ENCODE measurements at regions not wholly inside any gene's neighbourhood (a gene's known extent, or its start where the extent isn't known, plus 50 kb on each side); places are given as distances from the start of the nearest gene placed in this dataset.

DNA sequence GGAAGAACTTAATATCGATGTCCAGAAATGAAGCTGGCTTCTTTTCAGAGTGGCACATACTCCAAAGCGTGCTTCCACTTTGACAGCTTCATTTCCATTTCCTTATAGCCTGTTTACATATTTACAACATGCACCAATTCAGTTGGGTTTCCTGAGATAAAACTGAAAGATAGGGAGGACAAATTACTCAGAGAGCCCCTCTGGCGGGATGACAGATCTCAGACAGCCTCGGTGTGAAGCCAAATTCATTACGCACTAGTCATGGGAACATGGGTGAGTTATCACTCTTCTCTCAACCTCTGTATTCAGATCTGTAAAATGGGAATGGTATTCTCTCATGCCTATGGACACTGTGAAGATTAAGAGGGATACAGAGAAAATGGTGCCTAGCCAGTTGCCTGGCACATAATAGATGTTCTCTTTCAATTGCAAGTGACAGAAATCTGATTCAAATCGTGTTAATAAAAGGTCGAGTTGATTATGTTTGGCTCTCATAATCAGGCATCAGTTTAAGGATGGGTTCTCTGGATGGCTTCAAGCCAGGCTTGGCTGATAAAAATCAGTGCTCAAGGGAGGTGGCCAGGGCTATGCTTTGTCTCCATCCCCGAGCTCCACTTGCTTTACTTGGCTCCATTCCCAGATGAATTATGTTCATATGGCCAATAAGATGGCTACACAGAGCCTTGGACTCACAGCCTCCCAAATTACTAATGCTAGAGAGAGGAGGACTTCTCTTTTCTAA lies 132.2 kb upstream of the C1QTNF7 start:
- Histone ChIP-seq H3K4me3 (ENCODE audit: low read length) (no peak overlapping the region), H3K27me3 (ENCODE audit: insufficient read depth, low read length) (no peaks in the 10 kb centered on the region), H3K9me3 (ENCODE audit: insufficient read depth, low read depth, low read length) (no peaks in the 10 kb centered on the region), H3K36me3 (ENCODE audit: insufficient read depth, low read depth, low read length) (no peaks in the 10 kb centered on the region), H3K27ac (ENCODE audit: low read length) (no peak overlapping the region), H3K9ac (ENCODE audit: low read depth, low read length) (no peak overlapping the region), H3K4me1 (ENCODE audit: insufficient read depth, low read length) (no peaks in the 10 kb centered on the region; the same call in 1 of the 2 replicates)

DNA sequence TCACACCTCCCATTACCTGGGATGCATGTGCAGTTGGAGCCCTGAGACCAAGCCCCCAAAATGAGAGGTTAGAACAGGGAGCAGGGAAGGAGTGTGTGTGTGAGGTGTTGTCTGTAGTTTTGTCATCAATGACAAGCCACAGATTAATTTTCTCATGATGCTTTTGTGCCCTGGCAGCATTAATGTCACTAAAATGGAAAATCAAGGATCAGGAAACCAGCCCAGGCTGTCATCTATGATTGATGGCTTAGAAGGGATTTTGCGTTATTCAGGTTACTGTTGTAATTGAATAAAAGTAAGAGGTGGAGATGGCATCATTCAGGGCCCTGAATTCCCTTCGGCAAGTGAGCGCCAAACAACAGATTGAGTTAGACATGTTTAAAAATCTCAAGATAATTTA lies 130.5 kb upstream of the C1QTNF7 start:
- no peak overlapping the region for H3K4me3 ChIP-seq (ENCODE audit: low read length)
- no peaks in the 10 kb centered on the region for H3K4me1 ChIP-seq (ENCODE audit: insufficient read depth, low read length)
- H3K9ac ChIP-seq (ENCODE audit: low read depth, low read length) = no peak overlapping the region
- H3K27me3 ChIP-seq (ENCODE audit: insufficient read depth, low read length) = no peaks in the 10 kb centered on the region
- no peaks in the 10 kb centered on the region for H3K36me3 ChIP-seq (ENCODE audit: insufficient read depth, low read depth, low read length)
- H3K9me3 ChIP-seq (ENCODE audit: insufficient read depth, low read depth, low read length) = no peaks in the 10 kb centered on the region
- H3K27ac ChIP-seq (ENCODE audit: low read length) = no peak overlapping the region

DNA sequence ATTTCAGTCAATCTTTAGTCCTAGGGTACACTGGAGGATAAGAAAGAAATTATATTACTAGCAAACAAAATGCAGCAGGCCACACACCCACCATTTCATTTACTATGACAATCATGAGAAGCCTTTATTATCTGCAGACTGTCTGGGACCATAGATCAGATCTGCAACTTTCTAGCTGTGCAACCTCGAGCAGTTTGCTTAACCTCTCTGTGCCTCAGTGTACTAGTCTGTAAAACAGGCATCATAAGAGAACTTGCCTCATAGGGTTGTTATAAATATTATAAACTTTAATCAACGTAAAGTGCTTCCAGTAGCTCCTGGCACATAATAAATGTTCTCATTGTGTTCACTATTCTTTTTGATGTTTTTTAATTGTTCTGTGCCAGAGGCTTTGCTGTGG lies 128.2 kb upstream of the C1QTNF7 start:
- Histone ChIP-seq H3K9me3 (ENCODE audit: insufficient read depth, low read depth, low read length) (no peaks in the 10 kb centered on the region), H3K27me3 (ENCODE audit: insufficient read depth, low read length) (no peaks in the 10 kb centered on the region), H3K27ac (ENCODE audit: low read length) (no peak overlapping the region), H3K9ac (ENCODE audit: low read depth, low read length) (no peak overlapping the region), H3K36me3 (ENCODE audit: insufficient read depth, low read depth, low read length) (no peaks in the 10 kb centered on the region), H3K4me3 (ENCODE audit: low read length) (no peak overlapping the region), H3K4me1 (ENCODE audit: insufficient read depth, low read length) (no peaks in the 10 kb centered on the region)

DNA sequence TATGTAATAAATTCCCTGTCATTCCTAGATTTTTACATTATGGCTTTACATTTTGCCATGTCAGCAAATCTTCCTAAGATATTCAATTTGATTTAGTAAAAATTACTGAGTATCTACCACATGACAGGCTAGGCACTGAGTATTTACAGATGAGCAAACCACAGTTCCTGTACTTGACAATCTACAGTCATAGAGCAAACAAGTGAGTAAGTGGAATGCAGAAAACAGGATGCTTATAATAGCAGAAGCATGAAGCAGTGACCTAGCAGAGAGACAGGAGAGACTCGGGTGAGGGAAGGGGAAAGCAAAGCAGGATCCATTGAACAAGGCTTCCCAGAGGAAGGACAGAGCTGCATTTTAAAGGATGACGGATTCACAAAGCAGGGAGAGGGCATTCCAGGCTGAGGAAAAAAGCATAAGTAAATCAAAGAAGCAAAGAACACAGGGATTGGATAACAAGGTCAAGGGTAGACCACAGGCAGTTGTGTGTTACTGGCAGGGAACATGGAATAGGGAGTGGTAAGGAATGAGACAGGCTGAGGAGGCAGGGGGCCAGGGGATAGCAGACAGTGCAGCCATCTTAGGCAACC lies 124.7 kb upstream of the C1QTNF7 start:
- Histone ChIP-seq H3K27ac (ENCODE audit: low read length) (no peak overlapping the region), H3K36me3 (ENCODE audit: insufficient read depth, low read depth, low read length) (no peaks in the 10 kb centered on the region), H3K9me3 (ENCODE audit: insufficient read depth, low read depth, low read length) (no peaks in the 10 kb centered on the region), H3K4me1 (ENCODE audit: insufficient read depth, low read length) (no peaks in the 10 kb centered on the region), H3K27me3 (ENCODE audit: insufficient read depth, low read length) (no peaks in the 10 kb centered on the region), H3K9ac (ENCODE audit: low read depth, low read length) (no peak overlapping the region), H3K4me3 (ENCODE audit: low read length) (no peak overlapping the region)

DNA sequence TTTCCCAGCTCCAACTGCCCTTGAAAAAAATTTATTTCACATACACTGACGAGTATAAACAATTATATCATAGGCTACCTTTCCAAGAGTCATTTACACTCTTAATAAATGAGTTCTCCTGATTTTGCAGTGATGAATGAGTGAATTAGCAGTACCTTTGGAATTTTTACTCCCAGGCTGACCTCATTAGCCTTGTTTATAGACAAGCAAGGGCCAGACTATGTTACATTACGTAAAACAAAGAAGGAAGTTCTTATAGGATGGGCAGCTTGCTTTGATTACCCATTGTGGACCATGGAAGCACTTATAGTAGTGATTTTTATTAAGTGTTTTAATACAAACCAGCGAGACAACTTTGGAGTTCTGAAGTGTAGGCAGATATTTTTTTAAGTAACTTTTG lies 112.9 kb upstream of the C1QTNF7 start:
- H3K9me3 ChIP-seq (ENCODE audit: insufficient read depth, low read depth, low read length) = peaks cover 10% of the 10 kb centered on the region
- H3K27me3 ChIP-seq (ENCODE audit: insufficient read depth, low read length) = no peaks in the 10 kb centered on the region
- H3K36me3 ChIP-seq (ENCODE audit: insufficient read depth, low read depth, low read length) = no peaks in the 10 kb centered on the region
- H3K4me3 ChIP-seq (ENCODE audit: low read length) = no peak overlapping the region
- H3K9ac ChIP-seq (ENCODE audit: low read depth, low read length) = no peak overlapping the region
- no peak overlapping the region for H3K27ac ChIP-seq (ENCODE audit: low read length)
- no peaks in the 10 kb centered on the region for H3K4me1 ChIP-seq (ENCODE audit: insufficient read depth, low read length)

DNA sequence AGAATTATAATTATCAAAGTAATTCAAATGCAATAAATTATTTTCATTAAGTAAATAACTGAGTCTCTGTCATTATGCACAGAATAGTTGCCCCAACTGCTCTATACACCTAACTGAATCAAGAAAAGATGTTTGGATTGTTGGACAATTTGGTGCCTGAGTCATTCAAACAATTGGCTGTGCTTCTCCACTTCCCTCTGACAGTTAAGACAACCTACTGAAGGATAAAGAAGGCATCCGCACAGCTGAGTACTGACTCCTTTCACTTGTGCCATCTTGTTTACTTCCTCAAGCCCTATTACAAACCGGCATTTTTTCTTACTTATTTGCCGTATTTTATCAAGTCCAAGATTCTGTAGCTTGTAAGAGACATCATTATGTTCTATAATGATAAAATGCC lies 110.6 kb upstream of the C1QTNF7 start:
- Histone ChIP-seq H3K4me3 (ENCODE audit: low read length) (no peak overlapping the region), H3K27me3 (ENCODE audit: insufficient read depth, low read length) (no peaks in the 10 kb centered on the region), H3K9ac (ENCODE audit: low read depth, low read length) (no peak overlapping the region), H3K36me3 (ENCODE audit: insufficient read depth, low read depth, low read length) (no peaks in the 10 kb centered on the region), H3K4me1 (ENCODE audit: insufficient read depth, low read length) (no peaks in the 10 kb centered on the region), H3K27ac (ENCODE audit: low read length) (no peak overlapping the region), H3K9me3 (ENCODE audit: insufficient read depth, low read depth, low read length) (no peaks in the 10 kb centered on the region)

DNA sequence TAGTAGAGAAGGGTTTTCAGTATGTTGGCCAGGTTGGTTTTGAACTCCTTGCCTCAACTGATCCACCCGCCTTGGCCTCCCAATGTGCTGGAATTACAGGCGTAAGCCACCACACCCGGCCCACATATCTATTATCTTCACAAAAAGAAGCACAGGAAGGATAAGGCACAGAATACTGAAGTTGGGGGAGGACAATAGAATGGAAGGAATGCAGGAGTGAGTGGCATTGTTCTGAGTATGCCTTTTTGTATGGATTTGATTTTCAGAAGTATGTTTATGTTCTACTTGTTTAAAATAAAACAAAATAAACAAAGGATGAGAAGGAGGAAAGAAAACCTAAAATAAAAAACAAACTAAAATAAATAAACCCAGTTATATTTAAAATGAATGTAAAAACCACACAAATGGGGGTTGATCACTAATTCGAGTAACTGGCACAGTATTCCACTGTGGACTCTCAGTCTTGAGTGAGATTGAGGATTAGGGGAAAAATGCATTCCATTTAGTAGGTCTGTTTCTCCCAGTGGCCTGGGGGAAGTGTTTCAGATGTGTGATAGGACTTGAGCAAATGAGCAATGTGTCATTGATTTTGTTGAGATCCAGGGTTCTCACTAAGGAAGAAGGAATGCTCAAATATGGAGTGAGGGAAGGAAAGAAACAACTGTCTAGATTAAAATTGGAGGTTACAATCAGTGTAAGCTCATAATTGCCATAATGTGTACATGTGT lies 109.0 kb upstream of the C1QTNF7 start:
- Histone ChIP-seq H3K27ac (ENCODE audit: low read length) (no peak overlapping the region), H3K9ac (ENCODE audit: low read depth, low read length) (no peak overlapping the region), H3K4me3 (ENCODE audit: low read length) (no peak overlapping the region), H3K9me3 (ENCODE audit: insufficient read depth, low read depth, low read length) (no peaks in the 10 kb centered on the region), H3K36me3 (ENCODE audit: insufficient read depth, low read depth, low read length) (no peaks in the 10 kb centered on the region), H3K27me3 (ENCODE audit: insufficient read depth, low read length) (no peaks in the 10 kb centered on the region), H3K4me1 (ENCODE audit: insufficient read depth, low read length) (no peaks in the 10 kb centered on the region)

DNA sequence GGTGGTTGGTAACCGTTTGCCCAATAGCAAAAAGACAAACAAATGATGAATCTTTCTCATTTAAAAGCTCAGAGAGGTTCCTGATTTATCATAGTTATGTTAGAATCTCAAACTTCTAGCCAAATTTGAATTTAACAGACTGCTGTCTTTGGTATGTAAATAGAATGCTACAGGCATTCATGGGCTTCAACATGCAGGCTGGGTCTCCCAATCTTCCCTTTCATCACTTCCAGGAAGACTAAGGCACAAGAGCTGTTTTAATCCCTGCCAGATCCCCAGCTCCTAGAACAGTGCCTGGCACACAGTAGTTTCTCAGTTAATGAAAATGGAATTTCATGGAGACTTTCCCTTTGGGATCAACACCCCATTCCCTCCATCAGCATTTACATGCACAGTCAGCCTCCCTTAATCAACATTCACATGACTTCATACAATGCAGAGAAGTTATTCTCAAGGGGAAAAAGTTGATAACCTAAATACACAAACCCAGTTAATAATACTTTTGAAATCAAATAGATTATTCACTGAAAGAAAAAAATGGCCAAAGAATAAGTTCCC lies 107.6 kb upstream of the C1QTNF7 start:
- Histone ChIP-seq H3K36me3 (ENCODE audit: insufficient read depth, low read depth, low read length) (no peaks in the 10 kb centered on the region), H3K9me3 (ENCODE audit: insufficient read depth, low read depth, low read length) (no peaks in the 10 kb centered on the region), H3K9ac (ENCODE audit: low read depth, low read length) (no peak overlapping the region)

DNA sequence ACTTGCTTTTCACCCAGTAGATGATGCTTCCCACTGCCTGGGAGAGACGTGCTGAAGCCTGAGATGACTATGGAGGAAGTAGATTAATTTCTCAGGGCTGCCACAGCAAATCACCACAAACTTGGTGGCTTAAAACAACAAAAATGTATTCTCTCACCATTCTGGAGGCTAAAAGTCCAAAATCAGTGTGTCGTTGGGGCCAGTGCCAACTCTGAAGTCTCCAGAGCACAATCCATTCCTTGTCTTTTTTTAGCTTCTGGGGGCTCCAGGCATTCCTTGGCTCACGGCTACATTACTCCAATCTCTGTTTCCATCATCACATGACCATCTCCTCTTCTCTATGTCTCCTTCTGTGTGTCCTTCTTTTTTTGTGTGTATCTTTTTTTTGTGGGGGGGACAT lies 105.8 kb upstream of the C1QTNF7 start:
- H3K4me1 ChIP-seq (ENCODE audit: insufficient read depth, low read length) = no peaks in the 10 kb centered on the region
- H3K9ac ChIP-seq (ENCODE audit: low read depth, low read length) = no peak overlapping the region
- no peak overlapping the region for H3K4me3 ChIP-seq (ENCODE audit: low read length)

More for the DNA sequence above, 107.6 kb upstream of the C1QTNF7 start:
- Histone ChIP-seq H3K27ac (ENCODE audit: low read length) (no peak overlapping the region), H3K4me1 (ENCODE audit: insufficient read depth, low read length) (no peaks in the 10 kb centered on the region), H3K27me3 (ENCODE audit: insufficient read depth, low read length) (no peaks in the 10 kb centered on the region), H3K4me3 (ENCODE audit: low read length) (no peak overlapping the region)

DNA sequence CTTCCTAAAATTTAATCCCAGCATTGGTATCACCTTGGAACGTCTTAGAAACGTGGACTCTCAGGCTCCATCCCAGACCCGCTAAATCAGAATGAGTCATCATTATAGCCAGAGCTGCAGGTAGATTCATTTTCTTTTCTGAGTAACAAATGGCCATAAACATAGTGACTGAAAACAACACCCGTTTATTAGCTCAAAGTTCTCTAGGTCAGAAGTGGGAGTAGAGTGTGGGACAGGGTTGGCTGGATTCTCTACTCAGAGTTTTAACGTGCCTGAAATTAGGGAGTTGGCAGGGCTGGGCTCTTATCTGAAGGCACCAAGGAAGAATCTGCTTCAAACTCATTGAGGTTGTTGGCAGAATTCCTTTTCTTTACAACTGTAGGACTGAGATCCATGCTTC lies 101.8 kb upstream of the C1QTNF7 start:
- H3K27me3 ChIP-seq (ENCODE audit: insufficient read depth, low read length) = no peaks in the 10 kb centered on the region
- no peak overlapping the region for H3K4me3 ChIP-seq (ENCODE audit: low read length)
- H3K4me1 ChIP-seq (ENCODE audit: insufficient read depth, low read length) = no peaks in the 10 kb centered on the region
- no peak overlapping the region for H3K9ac ChIP-seq (ENCODE audit: low read depth, low read length)
- no peaks in the 10 kb centered on the region for H3K36me3 ChIP-seq (ENCODE audit: insufficient read depth, low read depth, low read length)
- no peaks in the 10 kb centered on the region for H3K9me3 ChIP-seq (ENCODE audit: insufficient read depth, low read depth, low read length)
- no peak overlapping the region for H3K27ac ChIP-seq (ENCODE audit: low read length)

More for the DNA sequence above, 105.8 kb upstream of the C1QTNF7 start:
- Histone ChIP-seq H3K9me3 (ENCODE audit: insufficient read depth, low read depth, low read length) (no peaks in the 10 kb centered on the region), H3K36me3 (ENCODE audit: insufficient read depth, low read depth, low read length) (no peaks in the 10 kb centered on the region), H3K27me3 (ENCODE audit: insufficient read depth, low read length) (no peaks in the 10 kb centered on the region), H3K27ac (ENCODE audit: low read length) (no peak overlapping the region)

DNA sequence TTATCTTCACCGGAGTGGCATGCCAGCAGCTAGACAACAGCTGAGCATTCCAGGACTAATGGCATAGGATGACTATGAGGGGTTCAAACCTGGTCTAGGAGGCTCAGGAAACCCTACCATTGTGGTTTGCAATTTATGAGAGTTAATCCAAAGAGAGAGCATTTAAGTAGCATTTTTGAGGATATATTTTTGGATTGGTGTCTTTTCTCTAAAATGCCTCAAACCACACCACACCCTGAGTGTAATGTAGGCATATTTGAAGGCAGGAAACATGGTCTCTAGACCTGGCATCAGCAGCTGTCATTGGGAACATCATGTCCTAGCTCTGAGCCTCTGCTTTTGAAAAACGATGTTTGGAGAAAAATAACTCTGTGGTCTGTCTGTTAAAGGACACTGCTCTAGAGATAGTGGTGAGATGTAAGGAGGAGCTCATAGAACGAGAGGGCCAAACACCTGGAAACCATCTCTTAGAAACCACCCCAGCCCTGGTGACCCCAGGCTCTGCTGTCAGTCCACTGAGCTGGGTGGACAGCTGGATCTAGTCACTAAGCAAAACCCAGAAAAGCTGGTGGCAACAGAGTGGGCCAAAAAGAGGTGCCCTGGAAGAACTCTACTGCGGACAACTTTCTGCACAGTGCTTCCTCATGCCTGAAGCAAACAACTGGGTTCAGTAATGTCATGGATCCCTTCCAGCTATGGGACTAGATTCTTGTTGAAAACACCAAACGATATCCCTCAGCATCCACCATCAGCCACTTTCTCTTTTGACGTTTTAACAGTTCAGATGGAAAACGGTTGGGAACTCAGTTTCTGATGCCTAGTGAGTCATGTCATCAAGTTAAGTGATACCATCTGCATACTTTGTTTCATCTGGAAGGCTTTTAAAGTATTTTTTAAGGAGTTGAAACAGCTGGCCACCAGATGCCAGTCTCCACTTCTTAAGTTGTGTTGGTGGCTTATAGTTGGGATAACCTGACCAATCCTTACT lies 100.2 kb upstream of the C1QTNF7 start:
- Histone ChIP-seq H3K9ac (ENCODE audit: low read depth, low read length) (no peak overlapping the region), H3K9me3 (ENCODE audit: insufficient read depth, low read depth, low read length) (no peaks in the 10 kb centered on the region), H3K27ac (ENCODE audit: low read length) (no peak overlapping the region), H3K27me3 (ENCODE audit: insufficient read depth, low read length) (no peaks in the 10 kb centered on the region), H3K4me3 (ENCODE audit: low read length) (no peak overlapping the region), H3K4me1 (ENCODE audit: insufficient read depth, low read length) (no peaks in the 10 kb centered on the region), H3K36me3 (ENCODE audit: insufficient read depth, low read depth, low read length) (no peaks in the 10 kb centered on the region)
